ENCODE measurements at regions not wholly inside any gene's neighbourhood (a gene's known extent, or its start where the extent isn't known, plus 50 kb on each side); places are given as distances from the start of the nearest gene placed in this dataset.

GRCh38 chr3:713947-714620 lies 378.7 kb upstream of the CNTN6 start:
- ATAC-seq: no peak
- Histone ChIP-seq H3K36me3 (ENCODE audit: low read depth) (no peaks in the 10 kb centered on the region), H3K4me3 (no peak overlapping the region), H3K9me3 (peaks cover 12% of the 10 kb centered on the region), H3K4me1 (ENCODE audit: low read depth) (no peaks in the 10 kb centered on the region)
- no peak for TF ChIP-seq CTCF (IDR thresholded peaks at IDR 0.05)
- no peak for DNase-seq
- intact Hi-C loops (cut with DNase I, micrococcal nuclease): no loop called here

- intact Hi-C loops (cut with DNase I, micrococcal nuclease): no loop called here
- H3K36me3 ChIP-seq (ENCODE audit: low read depth): no peaks in the 10 kb centered on the region
- peaks cover 9% of the 10 kb centered on the region for H3K9me3 ChIP-seq
Measured at GRCh38 chr3:721086-721485, 371.7 kb upstream of the CNTN6 start.

GRCh38 chr3:732326-732928 lies 360.4 kb upstream of the CNTN6 start:
- Histone ChIP-seq H3K36me3 (ENCODE audit: low read depth) (no peaks in the 10 kb centered on the region), H3K4me3 (no peak overlapping the region), H3K9me3 (peaks cover 6% of the 10 kb centered on the region), H3K4me1 (ENCODE audit: low read depth) (no peaks in the 10 kb centered on the region)
- DNase-seq (no peak), ATAC-seq (no peak)
- intact Hi-C loops (cut with DNase I, micrococcal nuclease): no loop called here
- TF ChIP-seq CTCF (IDR thresholded peaks at IDR 0.05): no peak

More at GRCh38 chr3:721086-721485, 371.7 kb upstream of the CNTN6 start:
- Histone ChIP-seq H3K4me1 (ENCODE audit: low read depth) (no peaks in the 10 kb centered on the region), H3K4me3 (no peak overlapping the region)
- TF ChIP-seq CTCF (IDR thresholded peaks at IDR 0.05): no peak
- DNase-seq (no peak), ATAC-seq (no peak)

- DNase-seq: no peak
- ATAC-seq: no peak
- intact Hi-C loops (cut with DNase I, micrococcal nuclease): no loop called here
- TF ChIP-seq CTCF (IDR thresholded peaks at IDR 0.05): no peak
- H3K4me1 ChIP-seq (ENCODE audit: low read depth): no peaks in the 10 kb centered on the region
- H3K4me3 ChIP-seq: no peak overlapping the region
- peaks cover 6% of the 10 kb centered on the region for H3K9me3 ChIP-seq
- H3K36me3 ChIP-seq (ENCODE audit: low read depth): no peaks in the 10 kb centered on the region
Measured at GRCh38 chr3:733313-733712, 359.5 kb upstream of the CNTN6 start.

- ATAC-seq: no peak
- Histone ChIP-seq H3K4me1 (ENCODE audit: low read depth) (no peaks in the 10 kb centered on the region), H3K4me3 (no peak overlapping the region), H3K9me3 (peaks cover 38% of the 10 kb centered on the region), H3K36me3 (ENCODE audit: low read depth) (no peaks in the 10 kb centered on the region)
- no peak for DNase-seq
- TF ChIP-seq CTCF (IDR thresholded peaks at IDR 0.05): no peak
- intact Hi-C loops (cut with DNase I, micrococcal nuclease): no loop called here
Measured at GRCh38 chr3:757711-758110, 335.1 kb upstream of the CNTN6 start.

Data from mucosa of descending colon (tissue), 3 donors.